ENCODE measurements at regions not wholly inside any gene's neighbourhood (a gene's known extent, or its start where the extent isn't known, plus 50 kb on each side); places are given as distances from the start of the nearest gene placed in this dataset.
"Not testable (repeated sequence)": the region's sequence is repeated elsewhere in the genome, so short reads cannot be mapped to it uniquely, and the experiment has no call there.

DNA sequence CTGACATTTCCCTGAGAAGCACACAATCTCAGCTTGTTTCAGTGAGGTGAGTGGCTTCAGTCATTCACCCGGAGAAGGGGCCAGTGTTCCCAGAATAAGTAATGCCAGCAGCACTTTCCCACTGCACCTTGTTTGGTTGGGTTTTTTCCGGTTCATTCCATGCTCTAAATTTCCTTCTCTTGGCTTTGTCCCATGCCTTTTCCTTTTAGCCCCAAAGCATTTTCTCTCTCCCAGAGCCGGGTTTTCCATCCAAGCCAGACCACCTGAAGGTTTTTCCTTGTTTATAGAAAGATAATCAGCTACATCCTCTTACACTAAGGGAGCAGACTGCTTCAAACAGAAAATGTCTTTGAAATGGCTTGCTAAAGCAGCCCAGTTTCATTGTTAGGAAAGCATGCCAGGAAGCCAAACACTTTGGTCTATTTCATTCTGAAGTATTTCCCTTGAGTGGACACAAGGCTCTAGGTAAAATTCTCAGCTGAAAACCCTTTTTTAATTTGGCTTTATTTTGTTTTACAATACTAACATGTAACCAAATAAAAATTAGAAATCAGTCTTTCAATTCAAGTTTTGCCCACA lies 501.6 kb downstream of the DTWD2 start:
- no peak for DNase-seq (ENCODE audit: low read depth in 1 of 2, low spot score in 1 of 2)

DNA sequence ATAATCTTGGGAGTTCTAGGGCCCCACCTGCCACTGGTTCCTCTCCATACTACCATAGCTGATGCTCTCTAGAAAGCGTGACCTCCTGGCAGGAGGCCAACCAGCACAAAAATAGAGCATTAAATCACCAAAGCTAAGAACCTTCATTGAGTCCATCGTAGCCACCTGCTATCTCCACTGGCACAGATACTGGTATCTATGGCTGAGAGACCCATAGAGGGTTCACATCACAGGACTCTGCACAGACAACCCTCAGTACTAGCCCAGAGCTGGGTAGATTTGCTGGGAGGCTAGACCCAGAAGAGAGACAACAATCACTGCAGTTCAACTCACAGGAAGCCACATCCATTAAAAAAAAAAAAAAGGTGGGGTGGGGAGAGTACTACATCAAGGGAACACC lies 509.1 kb downstream of the DTWD2 start:
- DNase-seq (ENCODE audit: low read depth in 1 of 2, low spot score in 1 of 2): no peak

DNA sequence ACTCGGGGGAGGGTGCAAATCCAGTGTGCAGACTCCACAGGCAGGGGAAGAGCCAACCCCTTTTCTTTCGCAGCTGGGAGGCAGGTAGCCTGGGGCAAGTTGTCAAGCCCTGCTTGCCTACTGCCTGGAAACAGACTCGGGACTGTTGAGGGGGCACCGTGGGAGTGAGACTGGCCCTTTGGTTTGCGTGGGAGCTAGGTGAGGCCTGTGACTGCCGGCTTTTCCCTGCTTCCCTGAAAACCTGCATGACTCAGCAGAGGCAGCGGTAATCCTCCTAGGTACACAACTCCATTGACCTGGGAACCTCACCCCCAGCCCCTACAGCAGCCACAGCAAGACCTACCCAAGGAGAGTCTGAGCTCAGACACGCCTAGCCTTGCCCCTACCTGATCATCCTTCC lies 509.5 kb downstream of the DTWD2 start:
- DNase-seq (ENCODE audit: low read depth in 1 of 2, low spot score in 1 of 2): no peak

DNA sequence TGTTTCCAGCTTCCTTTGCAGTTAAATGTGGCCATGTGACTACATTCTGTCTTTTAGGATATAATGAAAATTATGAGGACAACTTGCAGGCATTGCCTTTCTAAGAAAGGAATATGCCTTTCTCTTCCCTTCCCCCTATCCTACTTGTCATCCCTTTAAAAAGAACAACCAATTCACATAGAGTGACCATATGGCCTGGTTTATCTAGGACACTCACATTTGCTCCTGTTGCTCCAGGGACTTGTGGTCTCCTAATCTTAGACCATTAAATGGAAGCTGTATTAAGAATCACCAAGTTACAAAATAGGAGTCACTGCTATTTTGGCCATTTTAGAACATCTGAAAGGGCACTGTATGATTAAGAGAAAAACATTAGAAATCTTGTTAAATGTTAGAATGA lies 520.3 kb downstream of the DTWD2 start:
- DNase-seq (ENCODE audit: low read depth in 1 of 2, low spot score in 1 of 2): no peak

DNA sequence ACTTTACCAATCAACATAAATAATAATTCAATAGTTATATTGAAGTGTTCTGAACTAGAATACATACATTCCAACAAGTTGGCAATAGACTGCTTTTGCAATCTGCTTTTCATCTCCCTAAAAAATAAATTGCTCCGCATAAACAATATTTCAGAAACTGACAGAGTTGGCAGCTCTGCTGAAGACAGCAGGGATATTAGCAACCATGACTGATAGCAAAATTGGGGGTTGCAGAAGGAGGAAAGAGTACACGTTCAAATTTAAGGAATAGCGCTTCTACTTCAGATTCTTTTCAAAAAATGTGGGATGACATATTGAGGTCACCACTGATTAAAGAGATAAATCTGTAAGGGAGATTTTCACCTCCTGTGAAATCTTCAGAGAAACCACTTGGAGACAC lies 521.2 kb downstream of the DTWD2 start:
- DNase-seq (ENCODE audit: low read depth in 1 of 2, low spot score in 1 of 2): no peak

DNA sequence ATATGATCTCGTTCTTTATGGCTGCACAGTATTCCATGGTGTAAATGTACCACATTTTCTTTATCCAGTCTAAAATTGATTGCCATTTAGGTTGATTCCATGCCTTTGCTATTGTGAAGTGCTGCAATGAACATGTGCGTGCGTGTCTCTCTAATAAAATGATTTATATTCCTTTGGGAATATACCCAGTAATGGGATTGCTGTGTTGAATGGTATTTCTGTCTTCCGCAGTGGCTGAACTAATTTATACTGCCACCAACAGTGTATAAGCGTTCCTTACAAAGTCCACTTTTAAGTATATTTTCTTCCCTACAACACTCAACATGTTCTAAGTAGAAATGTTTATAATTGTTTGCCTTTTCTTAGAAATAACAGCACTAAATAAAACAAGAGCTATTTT lies 521.9 kb downstream of the DTWD2 start:
- DNase-seq (ENCODE audit: low read depth in 1 of 2, low spot score in 1 of 2): no peak

DNA sequence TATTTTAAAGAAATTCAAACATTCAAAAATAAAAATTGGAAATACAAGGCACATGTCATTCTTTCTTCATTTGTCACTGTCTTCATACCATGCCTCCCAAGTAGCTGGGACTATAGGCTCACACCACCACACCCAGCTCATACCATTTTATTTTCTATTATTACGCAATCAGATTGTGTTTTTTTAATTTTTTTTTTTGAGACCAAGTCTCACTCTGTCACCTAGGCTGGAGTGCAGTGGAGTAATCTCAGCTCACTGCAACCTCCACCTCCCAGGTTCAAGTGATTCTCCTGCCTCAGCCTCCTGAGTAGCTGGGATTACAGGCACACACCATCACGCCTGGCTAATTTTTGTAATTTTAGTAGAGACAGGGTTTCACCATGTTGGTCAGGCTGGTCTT lies 526.1 kb downstream of the DTWD2 start:
- DNase-seq (ENCODE audit: low read depth in 1 of 2, low spot score in 1 of 2): not testable (repeated sequence)

DNA sequence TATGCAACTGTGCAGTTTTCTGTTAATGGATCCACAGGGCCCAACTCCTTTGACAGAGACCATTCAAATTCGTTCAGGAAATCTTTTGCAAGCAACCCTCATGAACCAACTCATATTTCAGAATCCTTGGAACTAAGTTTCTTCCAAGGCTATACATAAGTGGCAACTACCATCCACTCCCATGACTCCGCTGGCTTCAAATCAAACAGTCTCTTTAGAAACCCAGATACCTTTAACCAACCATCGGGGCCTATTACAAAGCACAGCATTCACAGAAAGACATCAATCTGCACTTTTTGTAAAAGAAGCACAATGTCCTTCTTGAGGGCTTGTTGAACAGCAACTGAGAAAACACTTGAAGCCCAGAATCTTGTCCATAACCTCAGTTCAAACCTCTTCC lies 526.9 kb downstream of the DTWD2 start:
- no peak for DNase-seq (ENCODE audit: low read depth in 1 of 2, low spot score in 1 of 2)

DNA sequence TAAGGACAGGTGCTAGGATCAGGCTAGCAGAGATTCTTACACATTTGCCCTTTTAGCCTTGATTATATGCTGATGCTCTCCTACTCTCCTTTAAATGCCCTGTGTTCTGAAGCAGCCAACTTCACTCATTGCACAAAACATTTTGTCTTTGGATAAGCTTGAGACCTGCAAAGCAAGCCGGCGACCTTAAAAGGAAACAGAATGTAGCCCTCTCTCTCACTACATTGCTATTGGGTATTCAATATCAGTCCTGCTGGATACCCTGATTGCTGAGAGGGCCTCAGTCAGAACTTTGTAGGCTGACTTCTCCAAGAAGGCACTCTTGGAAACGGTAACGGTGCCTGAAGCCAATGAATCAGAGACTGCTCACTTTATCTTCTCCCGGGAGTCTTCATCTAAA lies 528.9 kb downstream of the DTWD2 start:
- no peak for DNase-seq (ENCODE audit: low read depth in 1 of 2, low spot score in 1 of 2)

DNA sequence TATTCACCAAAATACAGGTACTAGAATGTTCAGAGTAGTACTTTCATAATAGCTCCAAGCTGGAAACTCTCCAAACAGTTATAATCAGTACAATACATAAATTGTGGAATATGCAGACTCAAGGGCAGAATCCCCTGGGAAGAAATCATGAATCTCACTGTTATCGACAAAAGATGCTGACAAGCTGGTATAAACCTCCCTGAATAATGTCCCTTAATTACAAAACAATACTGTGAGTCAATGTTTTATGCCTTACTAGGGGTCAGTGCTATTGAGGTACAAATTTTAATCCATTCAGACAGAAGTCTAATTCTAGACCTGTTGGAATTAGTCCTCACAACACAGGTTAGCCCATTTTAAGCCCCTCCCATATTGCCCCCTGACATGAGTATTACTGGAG lies 532.3 kb downstream of the DTWD2 start:
- DNase-seq (ENCODE audit: low read depth in 1 of 2, low spot score in 1 of 2): no peak

DNA sequence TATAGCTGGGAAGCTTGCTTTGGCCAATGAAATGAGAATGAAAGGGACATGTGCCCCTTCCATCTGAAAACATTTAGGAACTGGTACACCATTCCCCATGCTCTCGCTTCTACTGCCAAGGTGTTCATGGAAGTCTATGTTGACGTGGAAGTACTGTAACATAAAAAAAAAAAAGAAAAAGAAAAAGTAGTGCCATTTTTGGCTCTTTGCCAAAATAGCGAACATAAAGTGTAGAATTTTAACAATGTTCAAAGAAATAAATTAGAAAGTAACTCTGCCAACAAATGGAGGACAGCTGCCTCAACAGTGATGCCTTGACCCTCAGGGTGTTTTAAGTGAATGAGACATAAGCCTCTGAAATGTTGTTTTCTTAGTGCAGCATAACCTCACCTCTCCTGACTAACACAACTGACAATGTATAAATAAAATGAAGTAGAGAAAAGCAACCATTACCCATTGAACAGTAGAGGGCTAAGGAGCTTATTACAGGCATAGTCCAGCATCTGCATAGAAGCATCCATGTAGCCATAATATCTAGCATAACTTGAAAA lies 536.6 kb downstream of the DTWD2 start:
- DNase-seq (ENCODE audit: low read depth in 1 of 2, low spot score in 1 of 2): no peak

DNA sequence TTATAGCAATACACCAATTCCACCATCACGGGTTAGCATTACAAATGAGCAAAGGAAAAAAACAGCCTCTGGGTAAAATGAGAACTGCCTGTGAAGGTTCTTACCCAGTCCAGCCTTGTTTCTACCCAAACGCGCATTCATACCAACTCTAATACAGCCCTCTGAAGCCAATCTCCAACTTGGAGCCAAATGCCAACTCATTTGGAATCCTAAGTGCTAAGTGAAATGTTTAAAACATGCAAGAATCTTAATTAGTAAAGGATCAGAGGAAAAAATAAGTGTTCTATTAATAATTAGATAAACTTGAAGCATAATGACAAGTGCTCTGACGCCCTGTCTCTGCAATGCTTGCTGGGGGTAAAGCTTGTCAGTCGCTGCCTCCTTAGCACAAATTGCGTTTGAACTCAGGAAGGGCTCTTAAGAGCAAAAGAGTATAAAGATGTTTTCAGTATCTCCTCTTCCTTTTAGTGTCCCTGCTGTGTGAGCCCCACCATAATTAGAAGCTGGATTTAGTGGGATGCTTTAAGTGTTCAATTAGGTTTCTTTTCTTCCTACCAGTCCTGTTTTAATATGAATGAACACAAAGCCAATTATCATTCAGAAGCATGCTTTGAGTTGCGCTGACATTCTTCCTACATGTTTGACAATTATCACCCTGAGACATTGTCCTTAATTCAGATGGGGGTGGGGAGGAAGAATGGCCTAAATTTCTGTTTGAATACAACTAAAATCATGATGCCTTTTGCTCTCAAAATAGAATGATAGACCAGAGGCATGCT lies 537.6 kb downstream of the DTWD2 start:
- no peak for DNase-seq (ENCODE audit: low read depth in 1 of 2, low spot score in 1 of 2)

DNA sequence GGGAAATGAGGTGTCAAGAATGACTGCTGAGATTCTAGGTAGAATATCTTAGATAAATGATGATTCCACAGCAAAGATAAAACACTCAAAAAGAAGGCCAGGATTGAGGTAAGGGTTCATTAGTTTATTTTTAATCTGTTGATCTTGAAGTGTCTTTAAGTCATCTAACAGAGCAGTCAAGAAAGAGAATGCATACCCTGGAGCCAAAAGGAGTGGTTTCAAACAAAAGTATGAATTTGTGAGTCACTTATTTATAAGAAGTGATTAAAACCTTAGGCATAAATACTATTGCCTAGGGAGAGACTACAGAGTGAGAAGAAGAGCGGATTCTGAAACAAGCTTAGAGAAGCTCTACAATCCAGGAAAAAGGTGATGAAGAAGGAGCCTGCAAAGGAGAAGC lies 541.0 kb downstream of the DTWD2 start:
- DNase-seq (ENCODE audit: low read depth in 1 of 2, low spot score in 1 of 2): no peak

DNA sequence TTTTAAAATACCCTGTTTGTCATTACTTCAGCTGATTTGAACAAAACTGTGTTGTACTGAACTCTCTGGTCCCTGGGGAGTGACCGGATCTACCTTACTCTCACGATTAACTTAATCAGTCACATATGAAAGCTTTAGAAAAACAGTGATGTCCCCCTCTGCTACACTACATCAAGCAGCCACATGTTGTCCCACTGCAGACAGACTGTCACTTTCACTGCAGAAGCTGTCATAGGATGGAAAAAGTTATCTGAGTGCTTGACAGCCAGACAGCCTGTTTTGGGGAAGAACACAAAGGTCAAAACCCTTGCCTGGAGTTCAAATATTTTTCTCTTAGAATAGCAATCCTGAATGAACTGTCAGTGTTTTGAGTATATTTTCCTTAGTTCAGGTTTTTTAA lies 546.4 kb downstream of the DTWD2 start:
- no peak for DNase-seq (ENCODE audit: low read depth in 1 of 2, low spot score in 1 of 2)

DNA sequence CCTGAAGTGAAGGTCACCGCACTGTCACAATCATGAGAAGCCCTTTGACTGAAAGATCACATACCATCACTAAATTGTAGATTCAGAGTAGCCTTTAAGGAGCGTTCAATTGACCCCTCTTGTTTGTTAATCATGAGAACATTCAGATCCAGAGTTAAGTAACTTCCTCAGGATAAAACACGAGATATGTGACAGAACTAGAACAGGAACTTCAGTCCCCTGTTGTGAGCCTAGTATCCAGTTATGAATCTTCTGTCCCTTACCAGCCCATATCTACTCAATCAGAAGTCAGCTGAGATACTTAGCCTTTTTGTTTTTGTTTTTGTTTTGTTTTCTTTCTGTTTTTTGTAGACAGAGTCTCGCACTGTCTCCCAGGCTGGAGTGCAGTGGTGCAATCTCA lies 547.3 kb downstream of the DTWD2 start:
- no peak for DNase-seq (ENCODE audit: low read depth in 1 of 2, low spot score in 1 of 2)

DNA sequence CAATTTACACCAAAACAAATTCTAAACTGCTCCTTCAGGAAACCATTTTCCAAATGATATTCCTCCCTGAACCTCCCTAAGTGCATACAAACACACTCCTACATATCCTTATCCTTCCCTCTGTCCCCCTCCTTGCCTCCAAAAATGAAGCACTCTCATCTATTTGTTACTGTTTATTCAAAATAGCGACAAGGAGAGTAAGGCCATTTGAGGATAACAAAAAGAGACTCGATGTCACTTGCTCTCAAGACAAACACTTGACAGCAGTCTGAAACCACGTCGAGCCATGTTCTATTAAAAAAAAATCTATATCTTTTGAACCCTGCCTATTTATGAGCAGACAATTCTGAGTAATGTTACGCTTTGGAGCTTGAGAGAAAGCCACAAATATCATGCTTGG lies 547.9 kb downstream of the DTWD2 start:
- DNase-seq (ENCODE audit: low read depth in 1 of 2, low spot score in 1 of 2): no peak

DNA sequence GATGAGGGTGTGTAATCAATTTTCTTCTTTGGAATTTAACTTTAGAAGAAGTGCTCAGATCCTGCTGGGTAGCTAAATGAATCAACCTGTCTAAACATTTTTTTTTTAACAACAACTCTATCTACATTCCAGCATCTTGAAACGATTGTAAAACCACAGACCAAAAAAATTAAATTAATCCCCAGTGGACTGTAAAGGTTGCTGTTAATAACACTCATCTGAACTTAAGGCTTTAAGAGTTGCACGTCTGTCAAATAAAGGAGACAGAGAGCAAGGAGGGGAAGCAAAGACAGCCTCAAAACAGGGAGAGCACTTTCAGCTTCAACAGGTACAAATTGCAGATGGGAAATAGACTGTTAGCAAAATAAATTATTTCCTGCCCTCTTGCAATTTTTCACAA lies 548.5 kb downstream of the DTWD2 start:
- DNase-seq (ENCODE audit: low read depth in 1 of 2, low spot score in 1 of 2): no peak

DNA sequence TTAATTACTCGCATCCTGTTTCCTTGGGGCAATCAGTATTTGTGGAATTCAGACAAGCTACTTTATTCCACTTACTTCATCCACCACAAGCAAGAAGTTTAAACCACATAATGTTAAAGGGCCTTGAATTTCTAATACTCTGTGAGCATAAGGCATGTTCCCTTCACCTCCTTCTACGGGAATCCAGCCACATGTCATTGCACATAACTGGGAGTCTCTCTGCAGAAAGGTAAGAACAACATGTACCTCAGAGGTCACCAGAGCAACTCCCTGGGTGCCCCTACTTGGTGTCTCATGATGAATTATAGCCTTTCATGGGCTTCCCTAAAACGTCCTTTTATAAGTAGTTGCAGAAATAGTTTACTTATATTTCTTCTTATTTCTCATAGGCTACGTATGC lies 553.2 kb downstream of the DTWD2 start:
- no peak for DNase-seq (ENCODE audit: low read depth in 1 of 2, low spot score in 1 of 2)

DNA sequence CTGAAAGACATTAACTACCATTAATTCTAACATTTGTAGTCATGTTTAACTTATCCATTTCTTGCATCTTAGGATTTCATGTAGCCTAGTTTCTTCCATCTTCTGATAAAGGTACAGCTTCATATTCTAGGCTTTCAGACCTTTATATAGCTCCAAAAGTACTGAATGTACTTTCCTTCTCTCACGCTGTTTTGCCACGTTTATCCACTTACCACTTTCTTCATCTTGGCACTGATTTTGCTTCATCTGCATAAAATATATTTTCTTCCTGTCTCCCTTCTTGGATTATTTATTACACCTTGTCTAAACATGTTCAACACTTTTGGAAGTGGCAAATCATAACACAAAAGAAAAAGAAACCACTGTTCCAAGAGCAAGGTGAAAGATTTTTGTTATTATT lies 553.8 kb downstream of the DTWD2 start:
- DNase-seq (ENCODE audit: low read depth in 1 of 2, low spot score in 1 of 2): no peak

DNA sequence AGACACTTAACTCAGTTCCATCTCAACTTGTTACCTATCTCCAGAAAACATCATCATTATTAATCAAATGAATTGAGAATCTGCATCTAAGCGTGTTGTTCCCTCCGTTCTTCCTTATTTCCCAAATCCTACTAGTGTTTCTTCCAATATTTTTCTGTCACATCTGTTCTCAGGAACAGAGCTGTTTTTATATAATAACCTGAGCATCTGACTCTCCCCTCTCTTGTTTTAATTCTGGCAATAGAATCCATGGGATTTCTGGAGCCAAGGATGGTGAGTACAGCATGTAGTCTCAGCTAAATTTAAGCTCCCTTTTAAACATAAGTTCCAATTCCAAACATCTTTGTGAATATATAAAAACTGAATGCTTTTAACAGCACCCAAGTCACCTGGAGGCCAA lies 558.3 kb downstream of the DTWD2 start:
- DNase-seq (ENCODE audit: low read depth in 1 of 2, low spot score in 1 of 2): no peak

DNA sequence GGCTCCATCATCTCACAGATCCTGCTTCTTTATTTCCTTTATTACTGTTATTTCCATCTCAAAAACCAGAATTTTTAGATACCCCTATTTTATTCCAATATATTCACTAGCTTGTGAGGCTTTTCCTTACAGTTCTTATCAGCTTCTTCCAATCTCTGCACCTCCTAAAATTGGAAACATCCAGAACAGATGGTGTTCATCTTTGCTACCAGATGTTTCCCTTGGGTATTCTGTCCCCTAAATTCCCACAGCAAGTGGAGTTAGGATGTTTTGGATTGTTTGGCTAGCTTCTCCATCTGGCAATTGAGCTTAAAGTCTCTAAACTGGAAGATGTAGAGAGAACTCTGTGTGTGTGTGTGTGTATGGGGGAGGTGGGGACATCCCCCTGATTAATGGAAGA lies 580.4 kb downstream of the DTWD2 start:
- DNase-seq (ENCODE audit: low read depth in 1 of 2, low spot score in 1 of 2): no peak

DNA sequence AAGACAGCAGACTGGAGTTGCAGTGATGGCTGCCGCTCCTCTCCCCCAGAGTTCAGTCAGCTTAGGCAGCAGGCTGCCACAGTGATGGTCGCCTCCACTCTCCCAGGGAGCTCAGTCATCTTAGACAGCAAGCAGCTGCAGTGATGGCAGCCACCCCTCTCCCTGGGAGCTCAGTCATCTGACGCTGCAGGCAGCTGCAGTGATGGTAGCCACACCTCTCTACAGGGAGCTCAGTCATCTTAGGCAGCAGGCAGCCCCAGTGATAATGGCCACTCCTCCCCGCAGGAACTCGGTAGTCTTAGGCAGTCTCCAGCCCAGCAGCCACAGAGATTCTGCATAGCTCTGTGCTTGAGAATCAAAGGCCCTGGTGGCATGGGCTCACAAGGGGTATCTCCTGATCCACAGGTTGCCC lies 582.7 kb downstream of the DTWD2 start:
- no peak for DNase-seq (ENCODE audit: low read depth in 1 of 2, low spot score in 1 of 2)

DNA sequence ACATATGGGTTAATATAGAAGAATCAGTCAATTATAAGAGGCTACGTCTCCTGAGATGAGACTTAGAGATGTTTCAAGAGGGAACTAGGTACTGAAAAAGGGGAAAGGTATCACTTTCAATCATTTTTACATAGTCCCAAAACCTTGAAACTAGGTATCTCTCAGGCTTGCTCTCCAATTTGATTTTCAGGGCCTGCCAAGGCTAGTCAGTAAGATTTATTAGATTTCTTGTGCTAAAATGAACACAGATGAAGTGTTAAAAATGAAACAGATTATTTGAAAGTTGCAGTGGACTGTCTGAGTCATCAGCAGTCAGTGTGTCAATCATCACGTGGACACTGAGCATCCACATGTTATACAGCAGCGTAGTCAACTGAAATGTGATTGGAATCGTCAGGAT lies 591.1 kb downstream of the DTWD2 start:
- DNase-seq (ENCODE audit: low read depth in 1 of 2, low spot score in 1 of 2): no peak
